HG03139 (cell line): ENCODE measurements at regions not wholly inside any gene's neighbourhood (a gene's known extent, or its start where the extent isn't known, plus 50 kb on each side); places are given as distances from the start of the nearest gene placed in this dataset.
"Not testable (repeated sequence)": the region's sequence is repeated elsewhere in the genome, so short reads cannot be mapped to it uniquely, and the experiment has no call there.

Source experiments
- ATAC-seq: cut with Tn5 transposase; IDR thresholded peaks from one replicate; pipeline ENCODE4 v1.9.1; 2021; ENCODE audit not compliant: unreplicated experiment

- not testable (repeated sequence) for ATAC-seq
These were observed 116.1 kb upstream of the GJE1 start for GRCh38 chr6:142016666-142017065.

GRCh38 chr6:142015463-142015862, 117.3 kb upstream of the GJE1 start:
- not testable (repeated sequence) for ATAC-seq

- no peak for ATAC-seq
These were observed 117.7 kb upstream of the GJE1 start for GRCh38 chr6:142015011-142015410.

- ATAC-seq = no peak
These were observed 118.2 kb upstream of the GJE1 start for GRCh38 chr6:142014515-142014914.

GRCh38 chr6:142013875-142014495, 118.7 kb upstream of the GJE1 start:
- no peak for ATAC-seq

- ATAC-seq = peak; percentile 86
These were observed 119.4 kb upstream of the GJE1 start for GRCh38 chr6:142013287-142013686.

GRCh38 chr6:142011775-142012174, 121.0 kb upstream of the GJE1 start:
- no peak for ATAC-seq

- ATAC-seq = no peak
These were observed 121.6 kb upstream of the GJE1 start for GRCh38 chr6:142011156-142011555.

GRCh38 chr6:142009647-142010046, 123.1 kb upstream of the GJE1 start:
- ATAC-seq = no peak

- ATAC-seq = no peak
These were observed 123.9 kb upstream of the GJE1 start for GRCh38 chr6:142008781-142009180.

- ATAC-seq = no peak
These were observed 124.5 kb upstream of the GJE1 start for GRCh38 chr6:142008016-142008735.

GRCh38 chr6:142005021-142005420, 127.7 kb upstream of the GJE1 start:
- no peak for ATAC-seq

GRCh38 chr6:142002825-142003405, 129.8 kb upstream of the GJE1 start:
- ATAC-seq = no peak

- ATAC-seq = no peak
These were observed 135.9 kb upstream of the GJE1 start for GRCh38 chr6:141996823-141997222.

GRCh38 chr6:141992109-141992508, 140.6 kb upstream of the GJE1 start:
- no peak for ATAC-seq

GRCh38 chr6:141990840-141991239, 141.9 kb upstream of the GJE1 start:
- no peak for ATAC-seq

GRCh38 chr6:141989706-141989959, 143.1 kb upstream of the GJE1 start:
- ATAC-seq = no peak

- ATAC-seq = peak; percentile 74
These were observed 143.6 kb upstream of the GJE1 start for GRCh38 chr6:141988954-141989705.

- no peak for ATAC-seq
These were observed 144.4 kb upstream of the GJE1 start for GRCh38 chr6:141988327-141988726.

- no peak for ATAC-seq
These were observed 146.3 kb upstream of the GJE1 start for GRCh38 chr6:141986457-141986856.

GRCh38 chr6:141981190-141981589, 151.5 kb upstream of the GJE1 start:
- ATAC-seq = no peak

GRCh38 chr6:141977782-141978181, 154.9 kb upstream of the GJE1 start:
- ATAC-seq = no peak
